HepG2 (cell line): ENCODE measurements at regions not wholly inside any gene's neighbourhood (a gene's known extent, or its start where the extent isn't known, plus 50 kb on each side); places are given as distances from the start of the nearest gene placed in this dataset.
A peak's percentile ranks its signal among the peaks of the same experiment; 100 is the strongest.

Experiments
- ADNP ChIP-seq: sonication (generic); formaldehyde crosslinking; IDR thresholded peaks from 2 replicates; pipeline ENCODE4 v1.4.0; 2020; ENCODE audit warnings: missing genetic modification reagents
- ATF7 ChIP-seq, 2 experiments: fragments of 450-650 bp in 1 of 2; sonication (generic) in 1 of 2; formaldehyde crosslinking in 1 of 2; IDR thresholded peaks; 2 replicates each; pipeline versions ENCODE4 v1.4.0 to v1.6.1; 2016 to 2020; ENCODE audit warnings: antibody characterized with exemption in 1 of 2, mild to moderate bottlenecking in 1 of 2, missing genetic modification reagents in 1 of 2
- FOXA3 ChIP-seq: IDR thresholded peaks from 2 replicates; pipeline ENCODE4 v1.6.1; 2016; ENCODE audit warnings: missing genetic modification reagents, missing compliant biosample characterization
- FOXK2 ChIP-seq: fragments of 450-650 bp; IDR thresholded peaks from 2 replicates; pipeline ENCODE4 v1.6.1; 2016
- HNRNPLL ChIP-seq: fragments of 200-400 bp; formaldehyde crosslinking; IDR thresholded peaks from 2 replicates; pipeline ENCODE4 v1.6.1; 2017; ENCODE audit warnings: mild to moderate bottlenecking, low read depth, low read length; ENCODE audit not compliant: poor library complexity, severe bottlenecking
- KLF13 ChIP-seq: sonication (generic); formaldehyde crosslinking; IDR thresholded peaks from 2 replicates; pipeline ENCODE4 v1.4.0; 2020; ENCODE audit warnings: mild to moderate bottlenecking, missing genetic modification reagents
- MTA3 ChIP-seq: sonication (generic); formaldehyde crosslinking; IDR thresholded peaks from 2 replicates; pipeline ENCODE4 v1.4.0; 2020; ENCODE audit warnings: missing genetic modification reagents
- NCOA5 ChIP-seq: sonication (generic); formaldehyde crosslinking; IDR thresholded peaks from 2 replicates; pipeline ENCODE4 v1.4.0; 2020; ENCODE audit warnings: missing genetic modification reagents
- NRL ChIP-seq: sonication (generic); formaldehyde crosslinking; IDR thresholded peaks from 2 replicates; pipeline ENCODE4 v1.5.0; 2020; ENCODE audit warnings: missing genetic modification reagents, mild to moderate bottlenecking, moderate library complexity, borderline replicate concordance
- XBP1 ChIP-seq: sonication (generic); formaldehyde crosslinking; IDR thresholded peaks from 2 replicates; pipeline ENCODE4 v1.5.0; 2020; ENCODE audit warnings: missing genetic modification reagents
- ZNF101 ChIP-seq: sonication (generic); formaldehyde crosslinking; IDR thresholded peaks from 2 replicates; pipeline ENCODE4 v1.4.0; 2020; ENCODE audit warnings: mild to moderate bottlenecking, low read depth, missing genetic modification reagents, borderline replicate concordance
- TF ChIP-seq, protein P1 (sequence below): sonication (generic); formaldehyde crosslinking; IDR thresholded peaks from 2 replicates; pipeline ENCODE4 v1.4.0; 2020; ENCODE audit warnings: missing genetic modification reagents
- TF ChIP-seq, protein P2 (sequence below): sonication (generic); formaldehyde crosslinking; IDR thresholded peaks from 2 replicates; pipeline ENCODE4 v1.5.0; 2020; ENCODE audit warnings: mild to moderate bottlenecking, missing genetic modification reagents, borderline replicate concordance
- TF ChIP-seq, protein P3 (sequence below): fragments of 450-650 bp; IDR thresholded peaks from 2 replicates; pipeline ENCODE4 v1.6.1; 2017
- TF ChIP-seq, protein P4 (sequence below): IDR thresholded peaks from 2 replicates; pipeline ENCODE4 v1.6.1; 2016; ENCODE audit warnings: mild to moderate bottlenecking, missing biosample characterization, missing genetic modification reagents
- TF ChIP-seq, protein P5 (sequence below): sonication (generic); formaldehyde crosslinking; IDR thresholded peaks from 2 replicates; pipeline ENCODE4 v1.8.1; 2023; ENCODE audit warnings: missing genetic modification reagents, inconsistent platforms, borderline replicate concordance
- TF ChIP-seq, protein P6 (sequence below): sonication (generic); formaldehyde crosslinking; IDR thresholded peaks from 2 replicates; pipeline ENCODE4 v1.9.0; 2021; ENCODE audit warnings: missing genetic modification reagents, borderline replicate concordance

DNA sequence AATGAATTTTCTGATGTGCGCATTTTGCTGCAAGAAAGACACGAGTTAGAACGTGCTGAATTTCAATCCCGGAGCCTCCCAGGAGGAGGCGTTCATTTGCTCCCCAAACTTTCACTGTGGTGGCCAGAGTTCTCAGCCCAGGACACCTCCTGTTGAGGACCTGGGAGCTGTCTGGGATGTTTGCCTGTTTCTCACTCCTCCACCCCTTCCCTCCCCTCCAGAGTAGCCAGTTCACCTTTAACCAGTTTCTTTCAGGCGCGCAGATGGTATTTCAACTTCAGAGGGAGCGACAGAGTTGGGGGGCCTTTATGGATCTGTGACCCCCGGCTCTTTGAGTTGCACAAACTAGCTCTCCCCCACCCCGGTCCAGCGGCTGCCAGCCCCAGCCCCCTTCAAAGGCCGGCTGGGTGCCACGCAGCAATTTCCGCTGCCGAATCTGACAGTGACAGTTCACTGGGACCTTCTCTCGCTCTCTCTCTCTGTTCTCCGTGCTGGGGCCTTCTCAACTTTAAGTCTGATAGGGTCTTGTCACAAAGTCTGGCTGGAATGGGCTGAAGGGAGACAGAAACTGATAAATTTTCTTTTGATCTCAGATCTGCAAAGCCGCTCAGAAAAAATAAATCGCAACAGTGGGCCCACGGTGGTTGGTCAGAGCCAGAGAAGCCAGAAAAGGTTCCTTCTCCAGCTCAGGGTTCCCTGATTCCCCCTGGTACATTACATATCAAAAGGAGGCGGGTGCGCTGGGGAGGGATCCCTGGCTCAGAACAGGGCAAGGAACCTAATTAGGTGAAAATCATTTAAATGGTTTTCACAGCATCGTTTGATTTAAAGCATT is 100.0 kb upstream of the STX18 start (continued):
- TF ChIP-seq, protein P1, sequence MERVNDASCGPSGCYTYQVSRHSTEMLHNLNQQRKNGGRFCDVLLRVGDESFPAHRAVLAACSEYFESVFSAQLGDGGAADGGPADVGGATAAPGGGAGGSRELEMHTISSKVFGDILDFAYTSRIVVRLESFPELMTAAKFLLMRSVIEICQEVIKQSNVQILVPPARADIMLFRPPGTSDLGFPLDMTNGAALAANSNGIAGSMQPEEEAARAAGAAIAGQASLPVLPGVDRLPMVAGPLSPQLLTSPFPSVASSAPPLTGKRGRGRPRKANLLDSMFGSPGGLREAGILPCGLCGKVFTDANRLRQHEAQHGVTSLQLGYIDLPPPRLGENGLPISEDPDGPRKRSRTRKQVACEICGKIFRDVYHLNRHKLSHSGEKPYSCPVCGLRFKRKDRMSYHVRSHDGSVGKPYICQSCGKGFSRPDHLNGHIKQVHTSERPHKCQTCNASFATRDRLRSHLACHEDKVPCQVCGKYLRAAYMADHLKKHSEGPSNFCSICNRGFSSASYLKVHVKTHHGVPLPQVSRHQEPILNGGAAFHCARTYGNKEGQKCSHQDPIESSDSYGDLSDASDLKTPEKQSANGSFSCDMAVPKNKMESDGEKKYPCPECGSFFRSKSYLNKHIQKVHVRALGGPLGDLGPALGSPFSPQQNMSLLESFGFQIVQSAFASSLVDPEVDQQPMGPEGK (CRISPR knock-in tag): peak; percentile 96
- TF ChIP-seq, protein P2, sequence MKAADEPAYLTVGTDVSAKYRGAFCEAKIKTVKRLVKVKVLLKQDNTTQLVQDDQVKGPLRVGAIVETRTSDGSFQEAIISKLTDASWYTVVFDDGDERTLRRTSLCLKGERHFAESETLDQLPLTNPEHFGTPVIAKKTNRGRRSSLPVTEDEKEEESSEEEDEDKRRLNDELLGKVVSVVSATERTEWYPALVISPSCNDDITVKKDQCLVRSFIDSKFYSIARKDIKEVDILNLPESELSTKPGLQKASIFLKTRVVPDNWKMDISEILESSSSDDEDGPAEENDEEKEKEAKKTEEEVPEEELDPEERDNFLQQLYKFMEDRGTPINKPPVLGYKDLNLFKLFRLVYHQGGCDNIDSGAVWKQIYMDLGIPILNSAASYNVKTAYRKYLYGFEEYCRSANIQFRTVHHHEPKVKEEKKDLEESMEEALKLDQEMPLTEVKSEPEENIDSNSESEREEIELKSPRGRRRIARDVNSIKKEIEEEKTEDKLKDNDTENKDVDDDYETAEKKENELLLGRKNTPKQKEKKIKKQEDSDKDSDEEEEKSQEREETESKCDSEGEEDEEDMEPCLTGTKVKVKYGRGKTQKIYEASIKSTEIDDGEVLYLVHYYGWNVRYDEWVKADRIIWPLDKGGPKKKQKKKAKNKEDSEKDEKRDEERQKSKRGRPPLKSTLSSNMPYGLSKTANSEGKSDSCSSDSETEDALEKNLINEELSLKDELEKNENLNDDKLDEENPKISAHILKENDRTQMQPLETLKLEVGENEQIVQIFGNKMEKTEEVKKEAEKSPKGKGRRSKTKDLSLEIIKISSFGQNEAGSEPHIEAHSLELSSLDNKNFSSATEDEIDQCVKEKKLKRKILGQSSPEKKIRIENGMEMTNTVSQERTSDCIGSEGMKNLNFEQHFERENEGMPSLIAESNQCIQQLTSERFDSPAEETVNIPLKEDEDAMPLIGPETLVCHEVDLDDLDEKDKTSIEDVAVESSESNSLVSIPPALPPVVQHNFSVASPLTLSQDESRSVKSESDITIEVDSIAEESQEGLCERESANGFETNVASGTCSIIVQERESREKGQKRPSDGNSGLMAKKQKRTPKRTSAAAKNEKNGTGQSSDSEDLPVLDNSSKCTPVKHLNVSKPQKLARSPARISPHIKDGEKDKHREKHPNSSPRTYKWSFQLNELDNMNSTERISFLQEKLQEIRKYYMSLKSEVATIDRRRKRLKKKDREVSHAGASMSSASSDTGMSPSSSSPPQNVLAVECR (CRISPR knock-in tag): peak; percentile 34; the same call in 1 of the 2 replicates
- TF ChIP-seq KLF13: no peak
- no peak for TF ChIP-seq MTA3 (CRISPR knock-in tag)
- no peak for TF ChIP-seq FOXA3 (CRISPR knock-in tag)
- TF ChIP-seq XBP1 (CRISPR knock-in tag): no peak
- no peak for TF ChIP-seq HNRNPLL
- peak; percentile 53; the same call in 1 of the 2 replicates for TF ChIP-seq ADNP (CRISPR knock-in tag)
- no peak for TF ChIP-seq FOXK2
- TF ChIP-seq NCOA5: no peak
- TF ChIP-seq, protein P3, sequence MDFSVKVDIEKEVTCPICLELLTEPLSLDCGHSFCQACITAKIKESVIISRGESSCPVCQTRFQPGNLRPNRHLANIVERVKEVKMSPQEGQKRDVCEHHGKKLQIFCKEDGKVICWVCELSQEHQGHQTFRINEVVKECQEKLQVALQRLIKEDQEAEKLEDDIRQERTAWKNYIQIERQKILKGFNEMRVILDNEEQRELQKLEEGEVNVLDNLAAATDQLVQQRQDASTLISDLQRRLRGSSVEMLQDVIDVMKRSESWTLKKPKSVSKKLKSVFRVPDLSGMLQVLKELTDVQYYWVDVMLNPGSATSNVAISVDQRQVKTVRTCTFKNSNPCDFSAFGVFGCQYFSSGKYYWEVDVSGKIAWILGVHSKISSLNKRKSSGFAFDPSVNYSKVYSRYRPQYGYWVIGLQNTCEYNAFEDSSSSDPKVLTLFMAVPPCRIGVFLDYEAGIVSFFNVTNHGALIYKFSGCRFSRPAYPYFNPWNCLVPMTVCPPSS: no peak
- TF ChIP-seq, protein P4, sequence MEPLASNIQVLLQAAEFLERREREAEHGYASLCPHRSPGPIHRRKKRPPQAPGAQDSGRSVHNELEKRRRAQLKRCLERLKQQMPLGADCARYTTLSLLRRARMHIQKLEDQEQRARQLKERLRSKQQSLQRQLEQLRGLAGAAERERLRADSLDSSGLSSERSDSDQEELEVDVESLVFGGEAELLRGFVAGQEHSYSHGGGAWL: no peak
- no peak for TF ChIP-seq NRL (CRISPR knock-in tag)
- TF ChIP-seq, protein P5, sequence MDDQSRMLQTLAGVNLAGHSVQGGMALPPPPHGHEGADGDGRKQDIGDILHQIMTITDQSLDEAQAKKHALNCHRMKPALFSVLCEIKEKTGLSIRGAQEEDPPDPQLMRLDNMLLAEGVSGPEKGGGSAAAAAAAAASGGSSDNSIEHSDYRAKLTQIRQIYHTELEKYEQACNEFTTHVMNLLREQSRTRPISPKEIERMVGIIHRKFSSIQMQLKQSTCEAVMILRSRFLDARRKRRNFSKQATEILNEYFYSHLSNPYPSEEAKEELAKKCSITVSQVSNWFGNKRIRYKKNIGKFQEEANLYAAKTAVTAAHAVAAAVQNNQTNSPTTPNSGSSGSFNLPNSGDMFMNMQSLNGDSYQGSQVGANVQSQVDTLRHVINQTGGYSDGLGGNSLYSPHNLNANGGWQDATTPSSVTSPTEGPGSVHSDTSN: no peak
- TF ChIP-seq ZNF101: no peak
- no peak for TF ChIP-seq ATF7 (IDR thresholded peaks at IDR 0.05)
- TF ChIP-seq ATF7 (CRISPR knock-in tag; IDR thresholded peaks at IDR 0.05): no peak
- TF ChIP-seq, protein P6, sequence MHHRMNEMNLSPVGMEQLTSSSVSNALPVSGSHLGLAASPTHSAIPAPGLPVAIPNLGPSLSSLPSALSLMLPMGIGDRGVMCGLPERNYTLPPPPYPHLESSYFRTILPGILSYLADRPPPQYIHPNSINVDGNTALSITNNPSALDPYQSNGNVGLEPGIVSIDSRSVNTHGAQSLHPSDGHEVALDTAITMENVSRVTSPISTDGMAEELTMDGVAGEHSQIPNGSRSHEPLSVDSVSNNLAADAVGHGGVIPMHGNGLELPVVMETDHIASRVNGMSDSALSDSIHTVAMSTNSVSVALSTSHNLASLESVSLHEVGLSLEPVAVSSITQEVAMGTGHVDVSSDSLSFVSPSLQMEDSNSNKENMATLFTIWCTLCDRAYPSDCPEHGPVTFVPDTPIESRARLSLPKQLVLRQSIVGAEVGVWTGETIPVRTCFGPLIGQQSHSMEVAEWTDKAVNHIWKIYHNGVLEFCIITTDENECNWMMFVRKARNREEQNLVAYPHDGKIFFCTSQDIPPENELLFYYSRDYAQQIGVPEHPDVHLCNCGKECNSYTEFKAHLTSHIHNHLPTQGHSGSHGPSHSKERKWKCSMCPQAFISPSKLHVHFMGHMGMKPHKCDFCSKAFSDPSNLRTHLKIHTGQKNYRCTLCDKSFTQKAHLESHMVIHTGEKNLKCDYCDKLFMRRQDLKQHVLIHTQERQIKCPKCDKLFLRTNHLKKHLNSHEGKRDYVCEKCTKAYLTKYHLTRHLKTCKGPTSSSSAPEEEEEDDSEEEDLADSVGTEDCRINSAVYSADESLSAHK (CRISPR knock-in tag): no peak
